GM23248 (cell line): ENCODE measurements at regions not wholly inside any gene's neighbourhood (a gene's known extent, or its start where the extent isn't known, plus 50 kb on each side); places are given as distances from the start of the nearest gene placed in this dataset.

ENCODE experiments used
- DNase-seq: peaks from one replicate; pipeline ENCODE4 v3.0.0-alpha.2; 2015
- H2AFZ ChIP-seq: fragments of 200-600 bp; sonication (generic); 2 replicates; pipeline ENCODE4 v1.6.1; 2016; ENCODE audit warnings: antibody characterized with exemption
- H3F3A ChIP-seq: fragments of 200-600 bp; sonication (generic); 2 replicates; pipeline ENCODE4 v1.6.1; 2016; ENCODE audit warnings: mild to moderate bottlenecking, antibody characterized with exemption, mixed run types; ENCODE audit not compliant: insufficient read depth
- H3K27ac ChIP-seq: fragments of 200-600 bp; sonication (generic); 2 replicates; pipeline ENCODE4 v1.5.1; 2016; ENCODE audit warnings: mild to moderate bottlenecking
- H3K27me3 ChIP-seq: fragments of 200-600 bp; sonication (generic); replicated peaks from 2 replicates; pipeline ENCODE4 v1.6.1; 2016; ENCODE audit warnings: mild to moderate bottlenecking; ENCODE audit not compliant: insufficient read depth
- H3K36me3 ChIP-seq: fragments of 200-600 bp; sonication (generic); 2 replicates; pipeline ENCODE4 v1.6.1; 2016; ENCODE audit warnings: low read depth, mild to moderate bottlenecking
- H3K4me1 ChIP-seq: fragments of 200-600 bp; sonication (generic); 2 replicates; pipeline ENCODE4 v1.6.1; 2016; ENCODE audit warnings: mild to moderate bottlenecking; ENCODE audit not compliant: insufficient read depth
- H3K4me2 ChIP-seq: fragments of 200-600 bp; sonication (generic); one replicate; pipeline ENCODE4 v1.6.1; 2016; ENCODE audit warnings: mild to moderate bottlenecking; ENCODE audit not compliant: unreplicated experiment
- H3K4me3 ChIP-seq: fragments of 200-600 bp; sonication (generic); 2 replicates; pipeline ENCODE4 v1.5.1; 2016; ENCODE audit warnings: mild to moderate bottlenecking
- H3K79me2 ChIP-seq: fragments of 200-600 bp; sonication (generic); 2 replicates; pipeline ENCODE4 v1.6.1; 2016; ENCODE audit warnings: mild to moderate bottlenecking; ENCODE audit not compliant: insufficient read depth
- H3K9ac ChIP-seq: fragments of 200-600 bp; sonication (generic); 2 replicates; pipeline ENCODE4 v1.6.1; 2016; ENCODE audit warnings: mild to moderate bottlenecking
- H3K9me2 ChIP-seq: fragments of 200-600 bp; sonication (generic); 2 replicates; pipeline ENCODE4 v1.6.1; 2016; ENCODE audit warnings: mixed run types, mild to moderate bottlenecking, moderate library complexity; ENCODE audit not compliant: insufficient read depth
- H3K9me3 ChIP-seq: fragments of 200-600 bp; sonication (generic); one replicate; pipeline ENCODE4 v1.6.1; 2017; ENCODE audit warnings: low read depth
- H4K20me1 ChIP-seq: fragments of 200-600 bp; sonication (generic); 2 replicates; pipeline ENCODE4 v1.6.0; 2016; ENCODE audit not compliant: insufficient read depth
- EZH2 ChIP-seq: fragments of 200-600 bp; sonication (generic); IDR thresholded peaks from 2 replicates; pipeline ENCODE4 v1.6.1; 2018; ENCODE audit warnings: antibody characterized with exemption, mild to moderate bottlenecking; ENCODE audit not compliant: insufficient read depth, poor library complexity, severe bottlenecking
- EZH2phosphoT487 ChIP-seq: fragments of 200-600 bp; sonication (generic); IDR thresholded peaks from 2 replicates; pipeline ENCODE4 v1.6.1; 2018; ENCODE audit warnings: antibody characterized with exemption, moderate library complexity, mild to moderate bottlenecking, low read depth; ENCODE audit not compliant: insufficient read depth
- WGBS, 2 experiments: methylation state at CpG; one replicate each; pipeline ENCODE4 v1.1.6; 2015 to 2017; ENCODE audit warnings: low lambda C conversion rate in 2 of 2, low coverage in 1 of 2; ENCODE audit errors: missing lambda C conversion rate in 2 of 2; 5-methylcytosine and 5-hydroxymethylcytosine counted together
- in situ Hi-C: fragments of 300-500 bp; cut with MboI; formaldehyde crosslinking; loops from 2 replicates; pipeline ENCODE4 v1.15.0; 2020

GRCh38 chr17:53891726-53892125 lies 69.0 kb downstream of the KIF2B start:
- no peak overlapping the region for H3K4me2 ChIP-seq
- H3K79me2 ChIP-seq, result no peaks in the 10 kb centered on the region
- no peak for TF ChIP-seq EZH2
- no peak for TF ChIP-seq EZH2phosphoT487
- no peaks in the 10 kb centered on the region for H3K36me3 ChIP-seq
- H3K9me2 ChIP-seq, result no peaks in the 10 kb centered on the region
- in situ Hi-C loops, result no loop called here
- no peak overlapping the region for H3K9ac ChIP-seq
- H3K4me1 ChIP-seq, result no peaks in the 10 kb centered on the region
- H3K27me3 ChIP-seq, result no peaks in the 10 kb centered on the region
- H3K9me3 ChIP-seq, result no peaks in the 10 kb centered on the region
- DNase-seq, result no peak
- no peak overlapping the region for H3K27ac ChIP-seq
- 45 to 54% methylated on average over 4 of the region's 4 CpGs for WGBS, 2 experiments
- no peak overlapping the region for H2AFZ ChIP-seq
- H3K4me3 ChIP-seq, result no peak overlapping the region
- H3F3A ChIP-seq, result no peaks in the 10 kb centered on the region
- no peaks in the 10 kb centered on the region for H4K20me1 ChIP-seq

- Histone ChIP-seq H3K27me3 (no peaks in the 10 kb centered on the region), H3K4me2 (no peak overlapping the region), H3K4me1 (no peaks in the 10 kb centered on the region), H3K9me2 (no peaks in the 10 kb centered on the region), H4K20me1 (no peaks in the 10 kb centered on the region), H3K27ac (no peak overlapping the region), H2AFZ (no peak overlapping the region), H3K4me3 (no peak overlapping the region), H3K36me3 (no peaks in the 10 kb centered on the region), H3K79me2 (no peaks in the 10 kb centered on the region), H3F3A (no peaks in the 10 kb centered on the region), H3K9me3 (no peaks in the 10 kb centered on the region), H3K9ac (no peak overlapping the region)
- TF ChIP-seq EZH2, result no peak
- no peak for TF ChIP-seq EZH2phosphoT487
- in situ Hi-C loops, result no loop called here
- WGBS, 2 experiments, result 49 to 54% methylated on average over 3 of the region's 3 CpGs
- DNase-seq, result no peak
Observed at GRCh38 chr17:53892222-53892621, 69.5 kb downstream of the KIF2B start.

GRCh38 chr17:53894591-53894990 lies 71.9 kb downstream of the KIF2B start:
- Histone ChIP-seq H2AFZ (no peak overlapping the region), H3K4me2 (no peak overlapping the region), H3K27me3 (no peaks in the 10 kb centered on the region), H3F3A (no peaks in the 10 kb centered on the region), H3K9me3 (no peaks in the 10 kb centered on the region), H3K79me2 (no peaks in the 10 kb centered on the region), H3K4me1 (no peaks in the 10 kb centered on the region), H3K9me2 (no peaks in the 10 kb centered on the region), H3K36me3 (no peaks in the 10 kb centered on the region), H3K9ac (no peak overlapping the region), H3K27ac (no peak overlapping the region), H3K4me3 (no peak overlapping the region), H4K20me1 (no peaks in the 10 kb centered on the region)
- no peak for TF ChIP-seq EZH2
- no peak for TF ChIP-seq EZH2phosphoT487
- in situ Hi-C loops, result no loop called here
- no peak for DNase-seq
- 13% methylated on average over 1 of the region's 1 CpG for WGBS, 2 experiments

- no peak for TF ChIP-seq EZH2phosphoT487
- TF ChIP-seq EZH2, result no peak
- Histone ChIP-seq H3K9me3 (no peaks in the 10 kb centered on the region), H3K79me2 (no peaks in the 10 kb centered on the region), H3K4me2 (no peak overlapping the region), H4K20me1 (no peaks in the 10 kb centered on the region), H3K9me2 (no peaks in the 10 kb centered on the region), H3K4me1 (no peaks in the 10 kb centered on the region), H3K27ac (no peak overlapping the region), H3K4me3 (no peak overlapping the region), H3K9ac (no peak overlapping the region), H3K36me3 (no peaks in the 10 kb centered on the region), H2AFZ (no peak overlapping the region), H3F3A (no peaks in the 10 kb centered on the region), H3K27me3 (no peaks in the 10 kb centered on the region)
- WGBS, 2 experiments, result 10 to 12% methylated on average over 1 of the region's 1 CpG
- in situ Hi-C loops, result no loop called here
- no peak for DNase-seq
Observed at GRCh38 chr17:53896047-53896446, 73.3 kb downstream of the KIF2B start.

GRCh38 chr17:53900951-53901350 lies 78.2 kb downstream of the KIF2B start:
- TF ChIP-seq EZH2 (no peak), EZH2phosphoT487 (no peak)
- H2AFZ ChIP-seq, result no peak overlapping the region
- H3K9me3 ChIP-seq, result no peaks in the 10 kb centered on the region
- H3K9ac ChIP-seq, result no peak overlapping the region
- H3F3A ChIP-seq, result no peaks in the 10 kb centered on the region
- no peak overlapping the region for H3K27ac ChIP-seq
- no peak overlapping the region for H3K4me2 ChIP-seq
- no peak for DNase-seq
- WGBS, 2 experiments, result 13 to 19% methylated on average over 1 of the region's 1 CpG
- H3K79me2 ChIP-seq, result no peaks in the 10 kb centered on the region
- H3K36me3 ChIP-seq, result no peaks in the 10 kb centered on the region
- no peak overlapping the region for H3K4me3 ChIP-seq
- in situ Hi-C loops, result no loop called here
- H3K4me1 ChIP-seq, result no peaks in the 10 kb centered on the region
- no peaks in the 10 kb centered on the region for H3K9me2 ChIP-seq
- no peaks in the 10 kb centered on the region for H3K27me3 ChIP-seq
- no peaks in the 10 kb centered on the region for H4K20me1 ChIP-seq
